K562 (cell line): ENCODE measurements at regions not wholly inside any gene's neighbourhood (a gene's known extent, or its start where the extent isn't known, plus 50 kb on each side); places are given as distances from the start of the nearest gene placed in this dataset.

Experiments used
- ATAC-seq: fragments of 200-7000 bp; cut with Tn5 transposase; 3 replicates; pipeline ENCODE4 v1.9.1; 2020; ENCODE audit warnings: moderate library complexity
- BruUV-seq: library from RNA; stranded (reverse); fragments of 400-500 nt; replicated peaks from 2 replicates; lab custom pipeline; 2021; lab: Mats Ljungman, UMichigan
- CTCF ChIA-PET: fragments of 300-600 bp; formaldehyde crosslinking; extraction: SDS; loops from one replicate; lab custom pipeline; 2021; ENCODE audit warnings: low intra/inter-chr PET ratio; lab: Yijun Ruan, JAX
- POLR2A ChIA-PET: fragments of 300-600, 350-650 bp; sonication (Branson Sonifier 250); formaldehyde crosslinking; extraction: SDS; loops from one replicate; lab custom pipeline; 2021; ENCODE audit warnings: antibody characterized with exemption, inconsistent platforms; lab: Yijun Ruan, JAX
- DNase-seq, 4 experiments: peaks; one replicate each; pipeline versions ENCODE4 v3.0.0 to v3.0.0-alpha.2; 2011 to 2018; ENCODE audit warnings: low spot score in 3 of 4, mixed read lengths in 3 of 4; ENCODE audit errors: extremely low read depth in 1 of 4
- FAIRE-seq: peaks from 2 replicates; lab custom pipeline; 2011; peaks lifted over from hg19 to GRCh38; lab: Jason Lieb, UNC
- H2AFZ ChIP-seq: 2 replicates; pipeline ENCODE4 v1.6.0; 2011; ENCODE audit warnings: low read depth, low read length, control low read depth, inconsistent platforms
- H3K27ac ChIP-seq: fragments of 200-600 bp; 3 replicates; pipeline ENCODE4 v1.8.0; 2011; ENCODE audit warnings: low read depth, mild to moderate bottlenecking, control low read depth, inconsistent platforms, low read length, moderate library complexity, mixed read lengths; ENCODE audit errors: extremely low read depth
- H3K27me3 ChIP-seq, 2 experiments: fragments of 300-600 bp in 1 of 2; 2 replicates in 1 of 2; 3 replicates in 1 of 2; pipeline versions ENCODE4 v1.6.0 to v1.8.0; 2011; ENCODE audit warnings: inconsistent platforms in 2 of 2, low read length in 2 of 2, mild to moderate bottlenecking in 1 of 2, mixed read lengths in 1 of 2, moderate library complexity in 1 of 2; ENCODE audit not compliant: control insufficient read depth in 2 of 2, insufficient read depth in 2 of 2
- H3K36me3 ChIP-seq: fragments of 300-600 bp; 3 replicates; pipeline ENCODE4 v1.8.0; 2011; ENCODE audit warnings: mild to moderate bottlenecking, low read length, inconsistent platforms; ENCODE audit not compliant: control insufficient read depth, insufficient read depth
- H3K4me1 ChIP-seq, 2 experiments: fragments of 200-600 bp in 1 of 2; replicated peaks in 1 of 2; 2 replicates in 1 of 2; 3 replicates in 1 of 2; pipeline versions ENCODE4 v1.5.1 to v1.8.0; 2011; ENCODE audit warnings: inconsistent platforms in 2 of 2, low read length in 2 of 2, mild to moderate bottlenecking in 1 of 2, mixed read lengths in 1 of 2, moderate library complexity in 1 of 2; ENCODE audit not compliant: control insufficient read depth in 2 of 2, insufficient read depth in 2 of 2
- H3K4me2 ChIP-seq: 2 replicates; pipeline ENCODE4 v1.6.1; 2011; ENCODE audit warnings: low read length, control low read depth, inconsistent platforms, mixed read lengths; ENCODE audit not compliant: insufficient read depth
- H3K4me3 ChIP-seq: fragments of 200-600 bp; sonication (generic), shearing (Covaris generic); 2 replicates; pipeline ENCODE4 v1.5.1; 2016; ENCODE audit warnings: control low read depth, inconsistent platforms
- H3K79me2 ChIP-seq: fragments of 200-600 bp; 3 replicates; pipeline ENCODE4 v1.8.0; 2011; ENCODE audit warnings: low read length, inconsistent platforms; ENCODE audit not compliant: control insufficient read depth, insufficient read depth
- H3K9ac ChIP-seq, 2 experiments: 2 replicates each; pipeline versions ENCODE4 v1.6.0 to v1.6.1; 2011; ENCODE audit warnings: low read depth in 2 of 2, low read length in 2 of 2, control low read depth in 1 of 2, inconsistent platforms in 1 of 2, mild to moderate bottlenecking in 1 of 2, mixed read lengths in 1 of 2; ENCODE audit not compliant: insufficient read depth in 1 of 2
- H3K9me1 ChIP-seq: one replicate; pipeline ENCODE4 v1.6.0; 2011; ENCODE audit warnings: inconsistent platforms, mild to moderate bottlenecking, low read length, moderate library complexity; ENCODE audit not compliant: control insufficient read depth, insufficient read depth
- H3K9me3 ChIP-seq: replicated peaks from 2 replicates; pipeline ENCODE4 v1.5.1; 2011; ENCODE audit warnings: low read depth, low read length, inconsistent platforms; ENCODE audit not compliant: control insufficient read depth, insufficient read depth
- H4K20me1 ChIP-seq: replicated peaks from 2 replicates; pipeline ENCODE4 v1.6.1; 2011; ENCODE audit warnings: low read length, inconsistent platforms, mixed read lengths; ENCODE audit not compliant: control insufficient read depth, insufficient read depth
- BRCA1 ChIP-seq, 2 experiments: fragments of 450-650 bp in 1 of 2; sonication (generic) in 1 of 2; formaldehyde crosslinking in 1 of 2; IDR thresholded peaks; 2 replicates each; pipeline versions ENCODE4 v1.5.0 to v1.6.1; 2017 to 2020; ENCODE audit warnings: mild to moderate bottlenecking in 1 of 2, missing genetic modification reagents in 1 of 2
- DIDO1 ChIP-seq: fragments of 450-650 bp; IDR thresholded peaks from 2 replicates; pipeline ENCODE4 v1.6.1; 2016; ENCODE audit warnings: low read depth, missing biosample characterization, missing genetic modification characterization
- MEF2D ChIP-seq: conservative IDR thresholded peaks from 2 replicates; pipeline ENCODE4 v1.6.1; 2016; ENCODE audit warnings: low read depth, missing genetic modification characterization, missing compliant biosample characterization
- MTA3 ChIP-seq: fragments of 450-650 bp; formaldehyde crosslinking; IDR thresholded peaks from 2 replicates; pipeline ENCODE4 v1.6.1; 2017; ENCODE audit warnings: mild to moderate bottlenecking, borderline replicate concordance
- NFYB ChIP-seq: IDR thresholded peaks from 2 replicates; pipeline ENCODE4 v1.6.1; 2011; ENCODE audit warnings: mild to moderate bottlenecking, moderate library complexity; ENCODE audit not compliant: insufficient read length; ENCODE audit errors: extremely low read depth
- SREBF2 ChIP-seq: sonication (generic); formaldehyde crosslinking; IDR thresholded peaks from 2 replicates; pipeline ENCODE4 v1.4.0; 2020; ENCODE audit warnings: mild to moderate bottlenecking, missing genetic modification reagents
- THRB ChIP-seq: fragments of 450-650 bp; formaldehyde crosslinking; conservative IDR thresholded peaks from 2 replicates; pipeline ENCODE4 v1.4.0; 2022; ENCODE audit warnings: mild to moderate bottlenecking, missing genetic modification characterization
- ZNF146 ChIP-seq: IDR thresholded peaks from one replicate; pipeline ENCODE4 v1.6.1; 2018; ENCODE audit warnings: missing compliant biosample characterization; ENCODE audit not compliant: unreplicated experiment
- ZNF217 ChIP-seq: sonication (generic); formaldehyde crosslinking; IDR thresholded peaks from 2 replicates; pipeline ENCODE4 v1.8.0; 2022; ENCODE audit warnings: mild to moderate bottlenecking, missing genetic modification reagents
- ZNF224 ChIP-seq: sonication (generic); formaldehyde crosslinking; IDR thresholded peaks from 2 replicates; pipeline ENCODE4 v1.8.0; 2022; ENCODE audit warnings: mild to moderate bottlenecking, missing genetic modification reagents
- ZNF232 ChIP-seq: sonication (generic); formaldehyde crosslinking; IDR thresholded peaks from 2 replicates; pipeline ENCODE4 v1.8.0; 2022; ENCODE audit warnings: mild to moderate bottlenecking, missing genetic modification reagents
- ZNF282 ChIP-seq: sonication (generic); formaldehyde crosslinking; IDR thresholded peaks from 2 replicates; pipeline ENCODE4 v1.8.1; 2023; ENCODE audit warnings: missing genetic modification reagents
- ZNF436 ChIP-seq: fragments of 250-450, 450-650 bp; sonication (Bioruptor Pico); formaldehyde crosslinking; IDR thresholded peaks from 2 replicates; pipeline ENCODE4 v1.7.0; 2020; ENCODE audit warnings: mild to moderate bottlenecking
- WGBS: fragments of 100-300 bp; shearing (Covaris generic); methylation state at CpG from one replicate; pipeline ENCODE4 v1.1.6; 2016; ENCODE audit warnings: low coverage, mixed read lengths; ENCODE audit not compliant: insufficient coverage; ENCODE audit errors: missing lambda C conversion rate; 5-methylcytosine and 5-hydroxymethylcytosine counted together
- in situ Hi-C: fragments of 300-500 bp; cut with MboI; formaldehyde crosslinking; loops from 4 replicates; pipeline ENCODE4 v1.15.0; 2018; ENCODE audit warnings: inconsistent platforms, mixed read lengths
- intact Hi-C: fragments of 100-400 bp; cut with micrococcal nuclease; formaldehyde crosslinking; loops from 2 replicates; pipeline ENCODE4 v1.14.2; 2022
- TF ChIP-seq, protein P1 (sequence below): fragments of 450-650 bp; IDR thresholded peaks from 2 replicates; pipeline ENCODE4 v1.6.1; 2017; ENCODE audit warnings: mild to moderate bottlenecking, moderate library complexity

DNA sequence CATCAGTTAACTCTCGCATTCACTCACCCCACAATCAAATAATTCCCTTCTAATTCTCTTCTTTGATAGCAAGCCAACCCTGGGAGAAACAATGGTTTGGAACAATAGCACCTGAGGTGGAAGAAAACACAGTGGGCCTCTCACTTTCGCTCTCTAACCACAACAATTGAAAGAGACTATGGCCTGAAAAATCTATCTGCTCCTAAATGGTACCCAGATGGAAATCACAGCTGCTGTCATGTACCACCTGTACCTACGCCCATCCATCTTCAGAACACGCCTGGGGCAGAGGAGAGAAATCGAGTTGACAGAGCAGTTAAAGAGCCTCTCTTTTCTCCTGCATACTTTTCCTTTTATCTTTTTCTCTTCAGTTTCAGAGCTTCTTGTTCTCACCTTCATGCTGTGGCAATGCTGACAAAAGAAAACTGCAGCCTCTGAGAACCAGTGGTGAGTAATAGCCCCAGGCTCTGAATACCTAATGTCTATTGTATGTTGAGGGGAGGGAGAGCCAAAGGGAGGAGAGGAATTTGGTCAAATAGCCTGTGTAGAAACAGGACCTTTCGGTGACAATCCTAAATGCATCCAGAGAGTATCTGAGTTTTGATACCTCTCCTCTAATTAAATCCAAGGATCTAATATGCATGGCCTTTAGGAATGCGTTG, 57.7 kb downstream of the ZC3H11B start:
- H3K9me1 ChIP-seq: no peaks in the 10 kb centered on the region
- no peak for ATAC-seq
- no TSS peak for BruUV-seq
- H3K79me2 ChIP-seq: no peaks in the 10 kb centered on the region
- no peak for TF ChIP-seq BRCA1 (IDR thresholded peaks at IDR 0.05)
- TF ChIP-seq BRCA1 (CRISPR knock-in tag; IDR thresholded peaks at IDR 0.05): no peak
- TF ChIP-seq ZNF232 (CRISPR knock-in tag): no peak
- no peak for TF ChIP-seq ZNF146
- TF ChIP-seq ZNF217 (CRISPR knock-in tag): no peak
- TF ChIP-seq DIDO1 (tag): no peak
- no peak for TF ChIP-seq MTA3
- no peak for TF ChIP-seq ZNF224
- no peak for TF ChIP-seq ZNF436
- TF ChIP-seq, protein P1, sequence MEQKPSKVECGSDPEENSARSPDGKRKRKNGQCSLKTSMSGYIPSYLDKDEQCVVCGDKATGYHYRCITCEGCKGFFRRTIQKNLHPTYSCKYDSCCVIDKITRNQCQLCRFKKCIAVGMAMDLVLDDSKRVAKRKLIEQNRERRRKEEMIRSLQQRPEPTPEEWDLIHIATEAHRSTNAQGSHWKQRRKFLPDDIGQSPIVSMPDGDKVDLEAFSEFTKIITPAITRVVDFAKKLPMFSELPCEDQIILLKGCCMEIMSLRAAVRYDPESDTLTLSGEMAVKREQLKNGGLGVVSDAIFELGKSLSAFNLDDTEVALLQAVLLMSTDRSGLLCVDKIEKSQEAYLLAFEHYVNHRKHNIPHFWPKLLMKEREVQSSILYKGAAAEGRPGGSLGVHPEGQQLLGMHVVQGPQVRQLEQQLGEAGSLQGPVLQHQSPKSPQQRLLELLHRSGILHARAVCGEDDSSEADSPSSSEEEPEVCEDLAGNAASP: no peak
- TF ChIP-seq SREBF2 (CRISPR knock-in tag): no peak
- no peak for TF ChIP-seq NFYB
- no peak for TF ChIP-seq THRB
- no peak for TF ChIP-seq ZNF282 (CRISPR knock-in tag)
- no peak for TF ChIP-seq MEF2D (tag)
- TF ChIP-seq, all 486 proteins: peak for 0
- Histone ChIP-seq H3K4me2 (no peak overlapping the region), H3K4me1 (no peaks in the 10 kb centered on the region), H3K9me3 (no peaks in the 10 kb centered on the region), H3K27ac (no peak overlapping the region), H2AFZ (no peak overlapping the region), H4K20me1 (no peaks in the 10 kb centered on the region), H3K36me3 (no peaks in the 10 kb centered on the region), H3K4me3 (no peak overlapping the region), H3K27me3 (no peaks in the 10 kb centered on the region), H3K9ac (no peak overlapping the region)
- no peak for FAIRE-seq
- in situ Hi-C loops (no loop called here), intact Hi-C loops (no loop called here)
- no peak for DNase-seq
- POLR2A ChIA-PET: interaction anchor here (0.8 to 1.8 kb wide), 2 partner anchors 11 to 14 kb away, joined by 4 to 5 read pairs; no protein-coding TSS in a partner anchor
- CTCF ChIA-PET: no interaction called here
- WGBS: 2% methylated on average over 7 of the region's 7 CpGs
